GM19397 (cell line): ENCODE measurements at regions not wholly inside any gene's neighbourhood (a gene's known extent, or its start where the extent isn't known, plus 50 kb on each side); places are given as distances from the start of the nearest gene placed in this dataset.
"Not testable (repeated sequence)": the region's sequence is repeated elsewhere in the genome, so short reads cannot be mapped to it uniquely, and the experiment has no call there.

Source experiments
- ATAC-seq: cut with Tn5 transposase; IDR thresholded peaks from one replicate; pipeline ENCODE4 v1.9.1; 2021; ENCODE audit warnings: mild to moderate bottlenecking, moderate library complexity; ENCODE audit not compliant: unreplicated experiment

- no peak for ATAC-seq
Observed at GRCh38 chr11:92122561-92122960, 102.1 kb upstream of the FAT3 start.

- ATAC-seq = no peak
Observed at GRCh38 chr11:92111287-92111686, 113.3 kb upstream of the FAT3 start.

DNA sequence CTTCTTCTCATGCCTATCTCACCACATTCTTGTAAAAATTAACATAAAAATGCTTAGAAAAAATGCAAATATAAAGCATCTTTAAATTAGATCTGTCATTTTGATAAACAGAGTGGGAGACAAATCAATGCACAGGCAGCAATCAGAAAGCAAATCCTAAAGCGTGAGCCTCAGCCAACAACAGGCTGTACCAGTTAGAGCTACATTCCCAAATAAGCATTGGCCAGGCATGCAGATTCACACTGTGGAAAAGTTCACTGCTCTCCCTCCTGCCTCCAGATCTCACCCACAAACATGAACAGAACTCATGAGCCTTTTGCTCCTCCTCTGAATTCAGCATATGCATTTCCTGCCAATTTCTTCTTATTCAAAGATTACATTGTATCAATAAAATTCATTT, 115.2 kb upstream of the FAT3 start:
- ATAC-seq = no peak

- ATAC-seq = no peak
Observed at GRCh38 chr11:92107331-92107730, 117.3 kb upstream of the FAT3 start.

DNA sequence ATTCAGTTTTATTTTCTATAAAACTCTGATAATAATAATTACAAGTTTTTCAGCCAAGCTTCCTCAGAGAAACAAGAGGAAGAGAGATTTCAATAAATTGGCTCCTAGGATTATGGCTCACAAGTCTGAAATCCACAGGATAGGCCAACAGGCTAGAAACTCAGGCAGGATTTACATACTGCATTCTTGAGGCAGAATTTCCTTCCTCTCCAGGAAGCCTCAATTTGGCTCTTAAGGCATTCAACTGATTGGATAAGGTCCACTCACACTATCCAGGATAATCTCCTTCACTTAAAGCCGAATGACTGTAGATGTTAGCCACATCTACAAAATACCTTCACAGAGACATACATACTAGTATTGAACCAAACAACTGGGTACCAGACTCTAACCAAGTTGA, 120.3 kb upstream of the FAT3 start:
- no peak for ATAC-seq

GRCh38 chr11:92101920-92102319, 122.7 kb upstream of the FAT3 start:
- no peak for ATAC-seq

DNA sequence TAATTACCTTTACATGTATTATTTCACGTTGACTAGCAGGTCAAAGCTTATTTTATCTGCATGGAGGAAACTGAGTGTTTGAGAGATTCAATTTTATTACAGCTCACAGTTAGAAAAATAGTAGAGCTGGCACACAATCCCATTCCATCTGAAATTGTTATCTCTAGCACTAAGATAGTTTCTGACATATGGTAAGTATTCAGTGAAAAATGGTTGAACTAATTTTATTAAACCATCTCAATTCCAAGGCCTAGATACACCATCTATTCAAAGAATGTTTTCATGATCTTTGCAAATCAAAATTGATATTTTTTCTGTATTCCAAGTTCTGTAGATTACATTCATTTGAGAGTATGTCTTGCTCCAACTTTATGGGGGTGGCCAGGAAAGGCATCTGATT, 125.4 kb upstream of the FAT3 start:
- ATAC-seq = no peak

DNA sequence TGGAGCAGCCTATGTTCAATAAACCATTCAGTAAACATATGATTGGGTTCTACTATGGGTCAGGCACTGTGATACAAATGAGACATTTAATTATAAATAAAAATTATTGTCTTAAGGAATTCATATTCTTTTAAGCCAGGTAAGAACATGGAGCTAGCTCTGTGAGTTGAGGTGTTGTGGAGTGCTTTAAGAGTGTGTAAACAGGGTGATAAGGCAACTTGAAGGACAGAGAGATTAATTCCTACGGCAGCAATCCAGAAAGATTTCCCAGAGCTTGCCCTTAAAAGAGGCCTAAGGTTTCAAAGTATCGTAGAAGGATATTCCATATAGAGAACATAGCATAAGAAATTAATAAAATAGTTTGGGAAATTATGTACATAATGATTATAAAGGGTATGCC, 126.4 kb upstream of the FAT3 start:
- ATAC-seq = no peak

DNA sequence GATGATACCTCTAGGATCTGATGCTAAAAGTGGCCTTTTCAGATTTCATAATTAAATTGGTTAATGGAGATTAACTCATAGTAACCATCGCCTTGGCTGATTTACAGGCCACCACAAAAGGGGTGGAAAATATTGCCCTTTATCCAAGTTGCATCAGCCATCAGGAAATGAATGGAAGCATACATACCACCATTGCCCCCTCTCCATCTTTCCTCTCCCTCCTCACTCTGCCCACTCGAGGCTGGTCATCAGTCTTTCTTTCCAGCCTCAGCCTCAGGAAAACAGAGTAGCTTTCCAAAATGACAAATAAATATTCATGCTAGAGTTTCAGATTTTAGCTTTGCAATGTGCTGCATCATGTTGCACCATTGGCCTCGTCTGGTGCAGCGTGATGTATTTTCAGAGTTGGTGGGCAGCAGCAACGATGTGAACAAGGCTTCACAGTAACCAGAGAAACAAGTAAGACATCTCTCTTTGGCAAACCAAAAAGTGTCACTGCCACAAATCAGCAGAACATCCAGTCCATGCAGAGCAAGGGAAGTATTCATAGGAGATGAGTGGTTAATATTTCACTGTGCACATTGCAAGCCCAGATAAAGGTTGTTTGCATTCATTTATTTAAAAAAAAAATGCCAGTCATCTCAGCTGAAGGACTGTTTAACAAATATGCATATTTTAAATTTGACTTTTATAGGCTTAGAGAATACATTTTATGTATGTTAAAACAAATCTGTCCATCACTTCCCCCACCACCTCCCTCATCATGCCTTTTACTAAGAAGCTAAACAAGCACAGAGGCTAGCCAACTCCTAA, 136.7 kb upstream of the FAT3 start:
- no peak for ATAC-seq

- ATAC-seq = no peak
Observed at GRCh38 chr11:92083123-92083522, 141.5 kb upstream of the FAT3 start.

DNA sequence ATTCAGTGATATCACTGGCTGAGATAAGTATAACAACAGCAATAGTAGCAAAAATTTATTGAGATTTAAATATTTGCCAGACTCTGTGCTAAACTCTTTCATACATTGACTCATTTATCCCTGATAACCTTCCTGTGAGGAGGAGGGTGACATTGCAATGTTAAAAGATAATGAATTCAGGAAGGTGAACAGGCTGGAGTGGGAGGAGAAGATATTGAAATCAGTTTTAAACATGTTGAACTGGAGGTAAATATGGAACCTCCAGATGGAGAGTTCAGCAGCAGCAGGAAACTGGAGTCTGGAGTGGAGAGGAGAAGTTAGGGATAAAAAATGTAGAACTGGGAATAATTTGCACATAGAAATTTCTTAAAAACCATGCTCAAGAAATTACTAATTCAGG, 142.0 kb upstream of the FAT3 start:
- ATAC-seq = no peak

- ATAC-seq = not testable (repeated sequence)
Observed at GRCh38 chr11:92074498-92074897, 150.1 kb upstream of the FAT3 start.

GRCh38 chr11:92071660-92072059, 153.0 kb upstream of the FAT3 start:
- ATAC-seq = no peak

DNA sequence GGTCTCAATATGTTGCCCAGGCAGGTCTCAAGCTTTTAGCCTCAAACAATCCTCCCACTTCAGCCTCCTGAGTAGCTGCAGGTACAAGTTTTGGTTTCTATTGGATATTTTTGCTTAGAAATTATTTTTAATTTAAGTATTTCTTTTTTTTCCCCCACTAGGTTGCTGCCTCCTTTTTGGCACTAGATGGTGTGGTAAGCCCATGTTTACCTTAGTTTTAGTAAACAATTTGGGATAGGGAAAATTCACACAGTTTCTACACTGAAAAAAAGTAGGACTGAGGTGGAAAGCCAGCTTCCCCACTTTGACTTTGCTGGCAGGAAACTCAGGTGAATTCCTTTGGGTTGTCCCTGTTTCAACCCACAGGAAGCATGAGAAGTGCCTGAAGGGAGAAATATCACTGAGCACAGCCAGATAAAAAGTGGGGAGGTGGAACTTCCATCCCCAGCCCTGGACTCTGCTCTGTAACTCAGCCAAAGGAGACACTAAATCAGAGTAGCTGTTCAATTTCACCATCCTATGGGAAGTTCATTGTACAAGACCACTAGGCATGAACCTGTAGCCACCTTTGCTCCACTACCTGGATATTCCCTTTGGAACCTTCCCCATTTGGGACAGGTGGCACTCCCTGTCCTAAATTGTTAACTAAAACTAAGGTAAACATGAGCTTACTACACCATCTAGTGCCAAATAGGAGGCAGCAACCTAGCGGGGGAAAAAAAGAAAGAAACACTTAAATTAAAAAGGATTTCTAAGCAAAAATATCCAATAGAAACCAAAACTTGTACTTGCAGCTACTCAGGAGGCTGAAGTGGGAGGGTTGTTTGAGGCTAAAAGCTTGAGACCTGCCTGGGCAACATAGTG, 154.4 kb upstream of the FAT3 start:
- ATAC-seq = no peak

GRCh38 chr11:92067016-92067415, 157.6 kb upstream of the FAT3 start:
- ATAC-seq = no peak

GRCh38 chr11:92061456-92062062, 163.1 kb upstream of the FAT3 start:
- ATAC-seq = no peak

- ATAC-seq = no peak
Observed at GRCh38 chr11:92057849-92058442, 166.7 kb upstream of the FAT3 start.

GRCh38 chr11:92053216-92053615, 171.4 kb upstream of the FAT3 start:
- ATAC-seq = no peak

GRCh38 chr11:92050305-92050704, 174.3 kb upstream of the FAT3 start:
- ATAC-seq = no peak

DNA sequence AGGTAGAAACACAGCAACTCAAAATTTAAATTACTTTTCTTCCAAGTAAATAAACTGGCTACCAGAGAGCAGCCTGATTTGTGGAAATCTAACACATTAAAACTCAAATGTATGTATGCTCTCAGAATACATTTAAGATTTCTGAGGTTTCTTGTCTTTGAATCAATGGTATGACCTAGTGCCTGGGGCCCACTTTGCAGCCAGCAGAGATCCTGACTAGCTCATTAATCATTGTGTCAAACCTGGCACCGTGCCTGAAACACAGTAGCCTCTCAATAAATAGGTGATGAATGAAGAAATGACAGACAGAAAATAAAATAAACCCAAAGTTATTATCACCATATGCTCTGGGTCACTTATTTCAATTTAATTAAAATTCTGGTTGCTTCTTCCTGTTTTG, 176.2 kb upstream of the FAT3 start:
- ATAC-seq = no peak

- no peak for ATAC-seq
Observed at GRCh38 chr11:92046103-92046502, 178.5 kb upstream of the FAT3 start.
